ENCODE measurements at regions not wholly inside any gene's neighbourhood (a gene's known extent, or its start where the extent isn't known, plus 50 kb on each side); places are given as distances from the start of the nearest gene placed in this dataset.

- no peak for TF ChIP-seq CTCF (IDR thresholded peaks at IDR 0.05)
- TF ChIP-seq POLR2A (IDR thresholded peaks at IDR 0.05): no peak
Observed at GRCh38 chr11:80281194-80281593, 840.4 kb upstream of the TENM4 start.

All from adrenal gland (tissue), 5 donors.